ENCODE measurements at regions not wholly inside any gene's neighbourhood (a gene's known extent, or its start where the extent isn't known, plus 50 kb on each side); places are given as distances from the start of the nearest gene placed in this dataset.

DNA sequence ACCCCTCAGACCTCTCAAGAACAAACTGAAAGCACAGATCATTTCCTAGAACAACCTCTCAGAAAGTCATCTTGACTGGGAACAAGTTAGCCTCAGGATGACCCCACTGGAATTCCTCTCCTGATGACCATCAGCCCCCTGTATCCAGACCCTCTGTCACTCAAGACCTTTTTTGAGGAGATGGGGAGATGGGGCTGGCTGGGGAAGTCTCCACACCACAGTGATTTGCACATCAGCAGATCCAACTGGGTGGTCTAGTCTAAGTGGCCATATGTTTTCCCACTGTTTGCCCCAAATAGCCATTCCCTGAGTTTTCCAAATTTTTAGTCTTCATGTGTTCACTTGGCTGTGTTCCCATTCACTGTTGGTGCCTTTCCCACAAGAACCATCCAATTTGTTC is 452.4 kb upstream of the NPVF start:
- Mint-ChIP-seq H3K27me3 (peaks cover 14% of the 10 kb centered on the region), H3K27ac (no peak overlapping the region), H3K4me3 (no peak overlapping the region), H3K4me1 (ENCODE audit: low read depth) (no peaks in the 10 kb centered on the region), H3K9me3 (no peaks in the 10 kb centered on the region), H3K36me3 (ENCODE audit: low read depth) (no peaks in the 10 kb centered on the region)
- ATAC-seq (ENCODE audit: poor library complexity) (no peak), DNase-seq (no peak)
- Histone ChIP-seq H3K36me3 (ENCODE audit: insufficient read depth, low read length) (no peaks in the 10 kb centered on the region), H3K4me3 (ENCODE audit: low read length) (no peak overlapping the region), H3K27me3 (ENCODE audit: control insufficient read depth in 1 of 2, insufficient read depth in 2 of 2, low read length in 2 of 2) (peaks cover 0 to 6% of the 10 kb centered on the region in 2 experiments), H3K27ac (ENCODE audit: low read depth in 1 of 2, low read length in 2 of 2) (no peak overlapping the region), H3K4me1 (ENCODE audit: insufficient read depth, low read length) (no peaks in the 10 kb centered on the region), H3K9me3 (ENCODE audit: control insufficient read depth in 1 of 2, insufficient read depth in 1 of 2, low read length in 2 of 2) (no peaks in the 10 kb centered on the region)
- ChIA-PET POLR2A (no interaction called here), CTCF (no interaction called here)
- TF ChIP-seq, protein P1, sequence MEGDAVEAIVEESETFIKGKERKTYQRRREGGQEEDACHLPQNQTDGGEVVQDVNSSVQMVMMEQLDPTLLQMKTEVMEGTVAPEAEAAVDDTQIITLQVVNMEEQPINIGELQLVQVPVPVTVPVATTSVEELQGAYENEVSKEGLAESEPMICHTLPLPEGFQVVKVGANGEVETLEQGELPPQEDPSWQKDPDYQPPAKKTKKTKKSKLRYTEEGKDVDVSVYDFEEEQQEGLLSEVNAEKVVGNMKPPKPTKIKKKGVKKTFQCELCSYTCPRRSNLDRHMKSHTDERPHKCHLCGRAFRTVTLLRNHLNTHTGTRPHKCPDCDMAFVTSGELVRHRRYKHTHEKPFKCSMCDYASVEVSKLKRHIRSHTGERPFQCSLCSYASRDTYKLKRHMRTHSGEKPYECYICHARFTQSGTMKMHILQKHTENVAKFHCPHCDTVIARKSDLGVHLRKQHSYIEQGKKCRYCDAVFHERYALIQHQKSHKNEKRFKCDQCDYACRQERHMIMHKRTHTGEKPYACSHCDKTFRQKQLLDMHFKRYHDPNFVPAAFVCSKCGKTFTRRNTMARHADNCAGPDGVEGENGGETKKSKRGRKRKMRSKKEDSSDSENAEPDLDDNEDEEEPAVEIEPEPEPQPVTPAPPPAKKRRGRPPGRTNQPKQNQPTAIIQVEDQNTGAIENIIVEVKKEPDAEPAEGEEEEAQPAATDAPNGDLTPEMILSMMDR (IDR thresholded peaks at IDR 0.05): no peak
- intact Hi-C loops (cut with DNase I, micrococcal nuclease): no loop called here

DNA sequence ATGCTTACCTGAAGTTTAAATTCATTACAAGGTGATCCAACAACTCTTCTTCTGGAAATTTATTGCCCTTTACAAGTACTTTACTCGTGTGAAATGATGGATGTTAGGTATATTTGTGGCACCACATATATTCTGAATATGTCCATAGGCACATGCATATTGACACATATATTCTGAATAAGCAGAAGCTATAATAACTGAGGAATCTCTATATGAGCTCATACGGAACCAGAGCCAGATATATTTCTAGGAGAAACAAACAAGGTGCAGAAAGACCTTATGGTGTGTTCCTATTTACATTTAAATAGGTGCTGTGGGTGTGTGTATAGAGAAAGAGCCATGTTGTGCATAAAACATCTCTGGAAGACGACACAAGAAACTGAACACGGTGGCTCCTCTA is 456.1 kb upstream of the NPVF start:
- Histone ChIP-seq H3K4me1 (ENCODE audit: insufficient read depth, low read length) (no peaks in the 10 kb centered on the region), H3K4me3 (ENCODE audit: low read length) (no peak overlapping the region), H3K36me3 (ENCODE audit: insufficient read depth, low read length) (no peaks in the 10 kb centered on the region), H3K9me3 (ENCODE audit: control insufficient read depth in 1 of 2, insufficient read depth in 1 of 2, low read length in 2 of 2) (no peaks in the 10 kb centered on the region), H3K27me3 (ENCODE audit: control insufficient read depth in 1 of 2, insufficient read depth in 2 of 2, low read length in 2 of 2) (peaks cover 0 to 7% of the 10 kb centered on the region in 2 experiments), H3K27ac (ENCODE audit: low read depth in 1 of 2, low read length in 2 of 2) (no peak overlapping the region)
- ATAC-seq (ENCODE audit: poor library complexity) (no peak), DNase-seq (no peak)
- ChIA-PET CTCF (no interaction called here), POLR2A (no interaction called here)
- TF ChIP-seq, protein P1 (IDR thresholded peaks at IDR 0.05): no peak
- H3K4me3 Mint-ChIP-seq: no peak overlapping the region
- H3K27me3 Mint-ChIP-seq: peaks cover 14% of the 10 kb centered on the region
- H3K4me1 Mint-ChIP-seq (ENCODE audit: low read depth): no peaks in the 10 kb centered on the region
- no peaks in the 10 kb centered on the region for H3K36me3 Mint-ChIP-seq (ENCODE audit: low read depth)
- H3K9me3 Mint-ChIP-seq: no peaks in the 10 kb centered on the region
- no peak overlapping the region for H3K27ac Mint-ChIP-seq
- intact Hi-C loops (cut with DNase I, micrococcal nuclease): no loop called here

DNA sequence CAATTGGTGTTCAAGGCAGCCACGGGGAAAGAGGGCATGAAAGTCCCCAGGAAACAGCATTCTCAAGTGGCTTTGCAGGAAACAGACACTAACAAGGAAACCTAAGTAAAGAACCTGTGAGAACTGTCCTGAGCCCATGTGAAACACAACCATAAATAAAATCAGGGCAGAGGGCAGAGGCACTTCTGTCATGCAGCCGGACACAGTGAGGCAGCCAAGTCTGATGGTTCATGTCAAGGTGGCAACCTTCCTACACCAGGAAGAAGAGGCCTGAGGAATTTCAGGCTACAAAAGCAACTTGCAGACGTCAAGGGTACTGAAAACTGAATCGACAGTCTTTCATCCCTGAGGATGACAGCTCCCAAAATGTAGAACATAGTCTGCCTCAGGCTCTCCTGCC is 458.2 kb upstream of the NPVF start:
- Mint-ChIP-seq H3K27ac (no peak overlapping the region), H3K36me3 (ENCODE audit: low read depth) (no peaks in the 10 kb centered on the region), H3K9me3 (no peaks in the 10 kb centered on the region), H3K4me3 (no peak overlapping the region), H3K27me3 (peaks cover 14% of the 10 kb centered on the region), H3K4me1 (ENCODE audit: low read depth) (no peaks in the 10 kb centered on the region)
- TF ChIP-seq, protein P1 (IDR thresholded peaks at IDR 0.05): no peak
- ChIA-PET POLR2A (no interaction called here), CTCF (no interaction called here)
- no peak for DNase-seq
- no peaks in the 10 kb centered on the region for H3K4me1 ChIP-seq (ENCODE audit: insufficient read depth, low read length)
- peaks cover 0 to 7% of the 10 kb centered on the region in 2 experiments for H3K27me3 ChIP-seq (ENCODE audit: control insufficient read depth in 1 of 2, insufficient read depth in 2 of 2, low read length in 2 of 2)
- H3K4me3 ChIP-seq (ENCODE audit: low read length): no peak overlapping the region
- ATAC-seq (ENCODE audit: poor library complexity): no peak
- H3K9me3 ChIP-seq (ENCODE audit: control insufficient read depth in 1 of 2, insufficient read depth in 1 of 2, low read length in 2 of 2): no peaks in the 10 kb centered on the region
- no peaks in the 10 kb centered on the region for H3K36me3 ChIP-seq (ENCODE audit: insufficient read depth, low read length)
- H3K27ac ChIP-seq (ENCODE audit: low read depth in 1 of 2, low read length in 2 of 2): no peak overlapping the region
- intact Hi-C loops (cut with DNase I, micrococcal nuclease): no loop called here
